GM12875 (cell line): ENCODE measurements at regions not wholly inside any gene's neighbourhood (a gene's known extent, or its start where the extent isn't known, plus 50 kb on each side); places are given as distances from the start of the nearest gene placed in this dataset.

Experiments
- H3K4me3 ChIP-seq: one replicate; pipeline ENCODE4 v1.5.1; 2011; ENCODE audit warnings: low read depth, low read length, control low read depth
- CTCF ChIP-seq: IDR thresholded peaks from 2 replicates; pipeline ENCODE4 v1.5.1; 2011; ENCODE audit warnings: low read depth, mild to moderate bottlenecking, control low read depth, inconsistent platforms, low read length, moderate library complexity, borderline replicate concordance; ENCODE audit not compliant: insufficient read depth

- TF ChIP-seq CTCF: no peak
- no peak overlapping the region for H3K4me3 ChIP-seq
Observed at GRCh38 chr20:47867831-47868230, 82.5 kb upstream of the SULF2 start.

- TF ChIP-seq CTCF: no peak
Observed at GRCh38 chr20:47866480-47866879, 81.2 kb upstream of the SULF2 start.

GRCh38 chr20:47865912-47866311 is 80.6 kb upstream of the SULF2 start:
- TF ChIP-seq CTCF: no peak

More at GRCh38 chr20:47866480-47866879, 81.2 kb upstream of the SULF2 start:
- no peak overlapping the region for H3K4me3 ChIP-seq

GRCh38 chr20:47865451-47865850 is 80.2 kb upstream of the SULF2 start:
- TF ChIP-seq CTCF: no peak
- H3K4me3 ChIP-seq: no peak overlapping the region

More at GRCh38 chr20:47865912-47866311, 80.6 kb upstream of the SULF2 start:
- no peak overlapping the region for H3K4me3 ChIP-seq

GRCh38 chr20:47863981-47864380 is 78.7 kb upstream of the SULF2 start:
- no peak for TF ChIP-seq CTCF

GRCh38 chr20:47863315-47863965 is 78.2 kb upstream of the SULF2 start:
- no peak overlapping the region for H3K4me3 ChIP-seq
- no peak for TF ChIP-seq CTCF

More at GRCh38 chr20:47863981-47864380, 78.7 kb upstream of the SULF2 start:
- H3K4me3 ChIP-seq: no peak overlapping the region

GRCh38 chr20:47862574-47863240 is 77.4 kb upstream of the SULF2 start:
- no peak for TF ChIP-seq CTCF
- no peak overlapping the region for H3K4me3 ChIP-seq
